ENCODE measurements at regions not wholly inside any gene's neighbourhood (a gene's known extent, or its start where the extent isn't known, plus 50 kb on each side); places are given as distances from the start of the nearest gene placed in this dataset.
"Not testable (repeated sequence)": the region's sequence is repeated elsewhere in the genome, so short reads cannot be mapped to it uniquely, and the experiment has no call there.

DNA sequence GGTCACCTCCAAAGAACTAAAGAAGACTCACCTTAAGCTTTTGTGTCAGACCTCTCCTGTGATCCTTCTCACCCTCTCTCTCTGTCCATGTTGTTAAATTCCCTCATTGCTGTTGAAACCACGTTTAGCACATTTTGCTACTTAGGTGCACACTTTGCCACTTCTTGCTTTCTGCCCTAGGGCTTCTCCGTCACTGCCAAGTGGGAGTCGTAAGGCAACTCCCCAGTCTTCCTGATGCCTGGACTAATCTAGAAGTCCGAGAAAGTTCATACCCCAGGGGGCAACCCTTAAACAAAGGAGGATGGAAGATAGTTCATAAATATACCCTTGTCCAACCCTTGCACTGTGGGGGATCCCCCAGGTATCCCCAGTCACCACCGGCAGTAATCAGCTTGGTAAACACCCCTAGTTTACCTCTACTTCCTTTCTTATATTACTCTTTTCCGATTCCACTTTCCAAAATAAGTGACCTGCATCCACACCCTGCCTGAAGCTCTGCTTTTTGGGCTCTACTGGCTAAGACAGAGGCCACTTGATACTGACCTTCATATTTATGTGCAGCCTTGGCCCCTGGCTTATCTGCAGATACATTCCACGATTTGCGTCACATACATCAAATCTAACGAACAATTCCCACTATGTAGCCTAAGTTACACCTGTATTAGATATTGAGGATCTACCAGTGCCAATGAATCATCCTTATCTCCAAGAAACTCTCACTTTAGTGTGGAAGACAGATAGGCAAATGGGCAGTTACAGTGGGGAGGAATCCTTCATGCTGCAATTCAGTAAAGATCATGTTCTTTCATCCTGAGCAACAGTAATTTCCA is 776.2 kb downstream of the RNF144A start:
- no peak for DNase-seq
- Histone ChIP-seq H3K27ac (no peak overlapping the region), H3K4me1 (no peaks in the 10 kb centered on the region), H3K36me3 (no peaks in the 10 kb centered on the region), H3K9me3 (no peaks in the 10 kb centered on the region), H3K27me3 (no peaks in the 10 kb centered on the region), H3K4me3 (no peak overlapping the region)
- TF ChIP-seq POLR2A (IDR thresholded peaks at IDR 0.05): no peak
- TF ChIP-seq, protein P1, sequence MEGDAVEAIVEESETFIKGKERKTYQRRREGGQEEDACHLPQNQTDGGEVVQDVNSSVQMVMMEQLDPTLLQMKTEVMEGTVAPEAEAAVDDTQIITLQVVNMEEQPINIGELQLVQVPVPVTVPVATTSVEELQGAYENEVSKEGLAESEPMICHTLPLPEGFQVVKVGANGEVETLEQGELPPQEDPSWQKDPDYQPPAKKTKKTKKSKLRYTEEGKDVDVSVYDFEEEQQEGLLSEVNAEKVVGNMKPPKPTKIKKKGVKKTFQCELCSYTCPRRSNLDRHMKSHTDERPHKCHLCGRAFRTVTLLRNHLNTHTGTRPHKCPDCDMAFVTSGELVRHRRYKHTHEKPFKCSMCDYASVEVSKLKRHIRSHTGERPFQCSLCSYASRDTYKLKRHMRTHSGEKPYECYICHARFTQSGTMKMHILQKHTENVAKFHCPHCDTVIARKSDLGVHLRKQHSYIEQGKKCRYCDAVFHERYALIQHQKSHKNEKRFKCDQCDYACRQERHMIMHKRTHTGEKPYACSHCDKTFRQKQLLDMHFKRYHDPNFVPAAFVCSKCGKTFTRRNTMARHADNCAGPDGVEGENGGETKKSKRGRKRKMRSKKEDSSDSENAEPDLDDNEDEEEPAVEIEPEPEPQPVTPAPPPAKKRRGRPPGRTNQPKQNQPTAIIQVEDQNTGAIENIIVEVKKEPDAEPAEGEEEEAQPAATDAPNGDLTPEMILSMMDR (IDR thresholded peaks at IDR 0.05): no peak
- WGBS, 2 donors: 68 to 80% methylated on average over 9 of the region's 9 CpGs
- intact Hi-C loops (cut with DNase I): no loop called here

DNA sequence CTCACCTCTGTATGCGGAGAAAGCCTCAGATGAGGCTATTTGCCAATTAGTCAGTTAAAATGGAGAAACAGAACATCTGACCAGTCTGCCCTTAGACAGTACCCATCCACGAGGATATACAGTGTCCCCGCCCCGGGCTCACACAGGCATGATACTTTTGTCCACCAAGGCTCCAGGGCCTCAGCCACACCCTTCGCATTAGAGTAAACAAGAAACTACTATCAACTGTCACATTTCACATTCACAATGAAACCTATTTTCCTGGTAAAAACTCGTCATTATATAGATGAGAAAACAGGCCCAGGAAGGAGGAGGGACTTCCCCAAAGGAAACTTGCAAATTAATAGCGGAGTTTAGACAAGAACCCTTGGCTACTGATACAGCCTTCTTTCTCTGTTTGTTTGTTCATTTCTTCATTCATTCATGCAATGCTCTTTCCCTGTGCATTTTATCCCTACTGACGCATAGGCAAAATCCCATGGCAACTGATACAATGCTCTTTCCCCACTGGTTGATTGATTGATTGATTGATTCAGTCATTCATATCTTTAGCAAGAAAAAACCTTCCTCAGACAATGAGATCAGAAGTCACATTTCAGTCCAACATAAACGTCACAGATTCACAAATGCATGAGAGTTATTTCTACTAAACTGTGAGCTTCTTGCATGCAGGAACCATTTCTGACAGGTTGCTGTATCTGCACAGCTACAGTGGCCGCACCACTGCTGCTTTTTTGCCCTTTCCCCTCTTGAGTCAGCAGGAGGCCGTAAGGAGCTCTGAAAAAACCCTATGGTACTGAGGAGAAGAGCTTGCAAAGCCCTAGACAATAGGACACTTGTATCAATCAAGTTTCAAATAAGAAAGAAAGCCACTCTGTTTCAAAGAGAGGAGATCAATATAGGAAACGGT is 777.1 kb downstream of the RNF144A start:
- intact Hi-C loops (cut with DNase I): no loop called here

DNA sequence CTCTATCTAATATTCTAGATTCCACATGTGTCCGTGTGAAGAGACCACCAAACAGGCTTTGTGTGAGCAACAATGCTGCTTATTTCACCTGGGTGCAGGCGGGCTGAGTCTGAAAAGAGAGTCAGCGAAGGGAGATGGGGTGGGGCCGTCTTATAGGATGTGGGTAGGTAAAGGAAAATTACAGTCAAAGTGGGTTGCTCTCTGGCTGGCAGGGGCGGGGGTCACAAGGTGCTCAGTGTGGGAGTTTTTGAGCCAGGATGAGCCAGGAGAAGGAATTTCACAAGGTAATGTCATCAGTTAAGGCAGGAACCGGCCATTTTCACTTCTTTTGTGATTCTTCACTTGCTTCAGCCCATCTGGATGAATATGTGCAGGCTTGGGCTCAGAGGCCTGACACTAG is 779.3 kb downstream of the RNF144A start:
- H3K9me3 ChIP-seq; H3K4me3 ChIP-seq; H3K27ac ChIP-seq; H3K27me3 ChIP-seq; H3K4me1 ChIP-seq; DNase-seq; H3K36me3 ChIP-seq; intact Hi-C loops (cut with DNase I): not testable (repeated sequence)
- WGBS, 2 donors: 68 to 86% methylated on average over 6 of the region's 6 CpGs

More for the DNA sequence above, 777.1 kb downstream of the RNF144A start:
- no peaks in the 10 kb centered on the region for H3K27me3 ChIP-seq
- H3K4me1 ChIP-seq: no peaks in the 10 kb centered on the region
- no peaks in the 10 kb centered on the region for H3K9me3 ChIP-seq
- WGBS, 2 donors: 65 to 67% methylated on average over 11 to 12 of the region's 12 CpGs
- H3K27ac ChIP-seq: no peak overlapping the region
- H3K36me3 ChIP-seq: no peaks in the 10 kb centered on the region
- no peak overlapping the region for H3K4me3 ChIP-seq
- DNase-seq: no peak
- no peak for TF ChIP-seq POLR2A (IDR thresholded peaks at IDR 0.05)
- TF ChIP-seq, protein P1 (IDR thresholded peaks at IDR 0.05): no peak

DNA sequence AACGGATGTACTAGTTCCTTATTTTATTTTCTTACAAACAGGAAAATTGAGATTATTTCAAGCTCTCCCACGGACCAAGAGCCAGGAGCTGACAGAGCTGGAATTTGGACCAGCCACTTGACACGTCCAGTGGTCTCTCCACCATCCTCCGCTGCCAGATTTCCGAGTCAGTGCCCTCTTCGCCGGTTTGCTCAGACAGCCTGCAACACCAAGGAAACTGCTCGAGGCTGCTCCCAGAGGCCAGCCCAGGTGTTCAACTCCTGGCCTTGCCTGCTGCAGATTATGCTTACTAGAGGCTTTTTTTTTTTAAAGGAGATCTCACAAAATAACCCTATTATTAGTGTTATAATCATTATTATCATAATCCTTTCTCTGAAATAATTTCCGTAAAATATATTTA is 779.8 kb downstream of the RNF144A start:
- WGBS, 2 donors: 90% methylated on average over 8 to 9 of the region's 9 CpGs
- H3K4me3 ChIP-seq: no peak overlapping the region
- no peaks in the 10 kb centered on the region for H3K4me1 ChIP-seq
- intact Hi-C loops (cut with DNase I): no loop called here
- no peak overlapping the region for H3K27ac ChIP-seq
- TF ChIP-seq, protein P1 (IDR thresholded peaks at IDR 0.05): no peak
- TF ChIP-seq POLR2A (IDR thresholded peaks at IDR 0.05): no peak
- no peak for DNase-seq
- no peaks in the 10 kb centered on the region for H3K36me3 ChIP-seq
- H3K9me3 ChIP-seq: no peaks in the 10 kb centered on the region
- H3K27me3 ChIP-seq: no peaks in the 10 kb centered on the region

DNA sequence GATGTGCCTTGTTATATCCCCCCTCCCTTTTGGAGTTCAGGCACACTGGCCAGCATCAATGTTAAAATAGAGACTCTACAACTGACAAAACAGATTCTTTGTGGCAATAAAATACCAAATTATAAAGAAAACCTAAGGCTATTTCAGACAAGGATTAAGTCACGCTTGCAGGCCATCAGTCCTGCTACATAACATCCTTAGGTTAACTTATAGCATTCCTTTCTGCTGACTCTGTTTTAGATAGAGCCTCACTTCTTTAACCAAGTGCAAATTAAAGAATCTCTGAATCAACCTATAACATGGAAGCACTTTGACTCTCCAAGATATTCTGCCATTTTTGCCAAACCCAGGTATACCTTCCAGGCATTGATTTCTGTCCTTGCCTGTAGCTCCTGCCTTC is 784.6 kb downstream of the RNF144A start:
- TF ChIP-seq, protein P1 (IDR thresholded peaks at IDR 0.05): no peak
- no peak for TF ChIP-seq POLR2A (IDR thresholded peaks at IDR 0.05)
- DNase-seq: no peak
- WGBS, 2 donors: 77 to 88% methylated on average over 1 of the region's 1 CpG
- no peak overlapping the region for H3K27ac ChIP-seq
- H3K4me3 ChIP-seq: no peak overlapping the region
- no peaks in the 10 kb centered on the region for H3K9me3 ChIP-seq
- H3K4me1 ChIP-seq: no peaks in the 10 kb centered on the region
- intact Hi-C loops (cut with DNase I): no loop called here
- no peaks in the 10 kb centered on the region for H3K27me3 ChIP-seq
- H3K36me3 ChIP-seq: no peaks in the 10 kb centered on the region
